ENCODE measurements at regions not wholly inside any gene's neighbourhood (a gene's known extent, or its start where the extent isn't known, plus 50 kb on each side); places are given as distances from the start of the nearest gene placed in this dataset.

- TF ChIP-seq JUN (IDR thresholded peaks at IDR 0.05; ENCODE audit: low read depth, low read length) (no peak), TAF1 (IDR thresholded peaks at IDR 0.05; ENCODE audit: low read depth, low read length) (no peak), EZH2 (IDR thresholded peaks at IDR 0.05; ENCODE audit: low read depth, low read length, severe bottlenecking) (no peak), CTCF (IDR thresholded peaks at IDR 0.05; ENCODE audit: control extremely low read depth in 1 of 3, insufficient read depth in 1 of 3, low read depth in 1 of 3, low read length in 3 of 3) (no peak), EGR1 (IDR thresholded peaks at IDR 0.05; ENCODE audit: borderline replicate concordance, low read depth, low read length) (no peak), POLR2A (IDR thresholded peaks at IDR 0.05; ENCODE audit: control extremely low read depth in 1 of 2, low read depth in 2 of 2, low read length in 2 of 2) (no peak), MAX (IDR thresholded peaks at IDR 0.05) (no peak), NANOG (IDR thresholded peaks at IDR 0.05; ENCODE audit: insufficient read depth, low read depth, low read length, poor library complexity, severe bottlenecking) (no peak), MAFK (IDR thresholded peaks at IDR 0.05; ENCODE audit: low read depth, low read length) (no peak)
Observed at GRCh38 chr4:60683357-60683756, 516.8 kb upstream of the ADGRL3 start.
